Trophoblast cell (in vitro differentiated cells and primary cell): ENCODE measurements at regions not wholly inside any gene's neighbourhood (a gene's known extent, or its start where the extent isn't known, plus 50 kb on each side); places are given as distances from the start of the nearest gene placed in this dataset.

Experiments
- DNase-seq, 2 donors: peaks; one replicate each; pipeline ENCODE4 v3.0.0-alpha.2; 2016
- H2AFZ ChIP-seq: 2 replicates; pipeline ENCODE4 v1.6.1; 2013; ENCODE audit warnings: low read length, moderate library complexity, mild to moderate bottlenecking; ENCODE audit not compliant: insufficient read depth, poor library complexity
- H2AK5ac ChIP-seq: 2 replicates; pipeline ENCODE4 v1.6.1; 2013; ENCODE audit warnings: mild to moderate bottlenecking, low read length
- H2BK120ac ChIP-seq: 2 replicates; pipeline ENCODE4 v1.6.1; 2013; ENCODE audit warnings: low read length, mild to moderate bottlenecking, moderate library complexity; ENCODE audit not compliant: insufficient read depth, poor library complexity
- H2BK12ac ChIP-seq: 2 replicates; pipeline ENCODE4 v1.6.1; 2013; ENCODE audit warnings: mild to moderate bottlenecking, low read length, moderate library complexity
- H2BK5ac ChIP-seq: 2 replicates; pipeline ENCODE4 v1.6.1; 2013; ENCODE audit warnings: low read length, low read depth, moderate library complexity, mild to moderate bottlenecking; ENCODE audit not compliant: poor library complexity
- H3K14ac ChIP-seq: 2 replicates; pipeline ENCODE4 v1.6.1; 2013; ENCODE audit warnings: mild to moderate bottlenecking, low read length
- H3K18ac ChIP-seq: 2 replicates; pipeline ENCODE4 v1.6.1; 2013; ENCODE audit warnings: mild to moderate bottlenecking, low read length
- H3K23ac ChIP-seq: 2 replicates; pipeline ENCODE4 v1.6.1; 2013; ENCODE audit warnings: low read length
- H3K27ac ChIP-seq: 2 replicates; pipeline ENCODE4 v1.5.1; 2013; ENCODE audit warnings: low read depth, mild to moderate bottlenecking, inconsistent platforms, low read length, moderate library complexity
- H3K27me3 ChIP-seq: 2 replicates; pipeline ENCODE4 v1.6.1; 2013; ENCODE audit warnings: inconsistent platforms, mild to moderate bottlenecking, low read length, moderate library complexity; ENCODE audit not compliant: insufficient read depth
- H3K36me3 ChIP-seq, 2 experiments: 1 replicate in 1 of 2; 2 replicates in 1 of 2; pipeline ENCODE4 v1.6.1; 2013; ENCODE audit warnings: low read length in 2 of 2, mild to moderate bottlenecking in 2 of 2, moderate library complexity in 1 of 2; ENCODE audit not compliant: insufficient read depth in 2 of 2, control insufficient read depth in 1 of 2
- H3K4ac ChIP-seq: 2 replicates; pipeline ENCODE4 v1.6.1; 2013; ENCODE audit warnings: low read depth, mild to moderate bottlenecking, low read length, moderate library complexity
- H3K4me1 ChIP-seq, 2 experiments: 1 replicate in 1 of 2; 2 replicates in 1 of 2; pipeline ENCODE4 v1.6.1; 2013; ENCODE audit warnings: low read length in 2 of 2, mild to moderate bottlenecking in 2 of 2, moderate library complexity in 1 of 2; ENCODE audit not compliant: insufficient read depth in 2 of 2, control insufficient read depth in 1 of 2
- H3K4me2 ChIP-seq: 2 replicates; pipeline ENCODE4 v1.6.1; 2013; ENCODE audit warnings: inconsistent platforms, mild to moderate bottlenecking, low read length, moderate library complexity
- H3K4me3 ChIP-seq: 2 replicates; pipeline ENCODE4 v1.5.1; 2013; ENCODE audit warnings: mild to moderate bottlenecking, low read depth, low read length, inconsistent platforms
- H3K79me1 ChIP-seq: one replicate; pipeline ENCODE4 v1.6.1; 2013; ENCODE audit warnings: low read length
- H3K79me2 ChIP-seq: 2 replicates; pipeline ENCODE4 v1.6.1; 2013; ENCODE audit warnings: low read length, mild to moderate bottlenecking; ENCODE audit not compliant: control insufficient read depth, insufficient read depth, poor library complexity
- H3K9ac ChIP-seq: 2 replicates; pipeline ENCODE4 v1.6.1; 2013; ENCODE audit warnings: mild to moderate bottlenecking, low read length
- H3K9me3 ChIP-seq: 2 replicates; pipeline ENCODE4 v1.6.1; 2013; ENCODE audit warnings: low read depth, mild to moderate bottlenecking, control low read depth, inconsistent platforms, low read length; ENCODE audit not compliant: insufficient read depth
- H4K12ac ChIP-seq: 2 replicates; pipeline ENCODE4 v1.6.1; 2013; ENCODE audit warnings: low read depth, mild to moderate bottlenecking, low read length, moderate library complexity
- H4K8ac ChIP-seq: 2 replicates; pipeline ENCODE4 v1.6.1; 2013; ENCODE audit warnings: low read depth, mild to moderate bottlenecking, low read length, moderate library complexity
- H4K91ac ChIP-seq: one replicate; pipeline ENCODE4 v1.6.1; 2013; ENCODE audit warnings: low read depth, mild to moderate bottlenecking, low read length, moderate library complexity
- WGBS: extraction: QIAGEN DNeasy Blood & Tissue Kit; methylation state at CpG from one replicate; pipeline ENCODE4 v1.1.7; 2013; ENCODE audit warnings: missing lambda C conversion rate; ENCODE audit not compliant: insufficient read length, insufficient coverage; ENCODE audit errors: extremely low coverage; 5-methylcytosine and 5-hydroxymethylcytosine counted together

GRCh38 chr10:90051053-90051452, 349.7 kb downstream of the KIF20B start:
- H2BK12ac ChIP-seq = no peak overlapping the region

GRCh38 chr10:90051474-90051873, 350.1 kb downstream of the KIF20B start:
- Histone ChIP-seq H3K4me3 (no peak overlapping the region), H3K27me3 (no peaks in the 10 kb centered on the region), H3K27ac (no peak overlapping the region), H4K8ac (no peak overlapping the region), H3K79me1 (no peaks in the 10 kb centered on the region), H4K12ac (no peak overlapping the region), H3K9me3 (no peaks in the 10 kb centered on the region), H2BK12ac (no peak overlapping the region), H4K91ac (no peak overlapping the region), H2BK5ac (no peak overlapping the region), H3K14ac (no peak overlapping the region), H3K4me1 (no peaks in the 10 kb centered on the region), H3K4me2 (no peak overlapping the region), H3K18ac (no peak overlapping the region), H2BK120ac (no peak overlapping the region), H3K79me2 (no peaks in the 10 kb centered on the region), H3K36me3 (no peaks in the 10 kb centered on the region), H3K23ac (no peak overlapping the region), H3K9ac (no peak overlapping the region), H2AFZ (peak overlapping the region; percentile 64), H3K4ac (no peak overlapping the region), H2AK5ac (no peak overlapping the region)
- DNase-seq = no peak

More at GRCh38 chr10:90051053-90051452, 349.7 kb downstream of the KIF20B start:
- no peak overlapping the region for H2BK120ac ChIP-seq
- no peaks in the 10 kb centered on the region for H3K79me1 ChIP-seq
- no peak overlapping the region for H4K8ac ChIP-seq
- no peak overlapping the region for H3K4ac ChIP-seq
- no peak overlapping the region for H3K18ac ChIP-seq
- H3K9me3 ChIP-seq = no peaks in the 10 kb centered on the region
- no peak overlapping the region for H3K4me3 ChIP-seq
- no peak overlapping the region for H3K23ac ChIP-seq
- H3K14ac ChIP-seq = no peak overlapping the region
- no peaks in the 10 kb centered on the region for H3K4me1 ChIP-seq
- H2BK5ac ChIP-seq = no peak overlapping the region
- no peak for DNase-seq
- no peaks in the 10 kb centered on the region for H3K27me3 ChIP-seq
- H3K36me3 ChIP-seq = no peaks in the 10 kb centered on the region
- peak overlapping the region; percentile 64 for H2AFZ ChIP-seq
- H4K91ac ChIP-seq = no peak overlapping the region
- H3K79me2 ChIP-seq = no peaks in the 10 kb centered on the region
- H4K12ac ChIP-seq = no peak overlapping the region
- H3K4me2 ChIP-seq = no peak overlapping the region
- H2AK5ac ChIP-seq = no peak overlapping the region
- H3K27ac ChIP-seq = no peak overlapping the region
- H3K9ac ChIP-seq = no peak overlapping the region

- H3K36me3 ChIP-seq = no peaks in the 10 kb centered on the region
- no peak overlapping the region for H3K4me3 ChIP-seq
- H3K18ac ChIP-seq = no peak overlapping the region
- no peak overlapping the region for H3K9ac ChIP-seq
- no peak overlapping the region for H2BK12ac ChIP-seq
- DNase-seq = no peak
- no peak overlapping the region for H4K8ac ChIP-seq
- no peak overlapping the region for H4K91ac ChIP-seq
- no peaks in the 10 kb centered on the region for H3K4me1 ChIP-seq
- H3K14ac ChIP-seq = no peak overlapping the region
- no peak overlapping the region for H3K27ac ChIP-seq
- H3K4me2 ChIP-seq = no peak overlapping the region
- no peak overlapping the region for H4K12ac ChIP-seq
- H2BK120ac ChIP-seq = no peak overlapping the region
- no peaks in the 10 kb centered on the region for H3K79me2 ChIP-seq
- H3K4ac ChIP-seq = no peak overlapping the region
- H3K79me1 ChIP-seq = no peaks in the 10 kb centered on the region
- no peak overlapping the region for H2AFZ ChIP-seq
- no CpG with 5 or more reads among the region's 3 CpGs for WGBS
- H2BK5ac ChIP-seq = no peak overlapping the region
- H3K23ac ChIP-seq = no peak overlapping the region
- H3K9me3 ChIP-seq = no peaks in the 10 kb centered on the region
- no peak overlapping the region for H2AK5ac ChIP-seq
- H3K27me3 ChIP-seq = no peaks in the 10 kb centered on the region
Measured at GRCh38 chr10:90062786-90063185, 361.4 kb downstream of the KIF20B start.

GRCh38 chr10:90064295-90064694, 362.9 kb downstream of the KIF20B start:
- H4K8ac ChIP-seq = no peak overlapping the region
- no peak overlapping the region for H3K4me3 ChIP-seq
- no peak overlapping the region for H2AK5ac ChIP-seq
- no peak overlapping the region for H3K14ac ChIP-seq
- no peak overlapping the region for H4K91ac ChIP-seq
- no peak overlapping the region for H3K4me2 ChIP-seq
- H3K9ac ChIP-seq = no peak overlapping the region
- no peaks in the 10 kb centered on the region for H3K4me1 ChIP-seq
- no peak overlapping the region for H4K12ac ChIP-seq
- no peaks in the 10 kb centered on the region for H3K36me3 ChIP-seq
- WGBS = no CpG with 5 or more reads among the region's 1 CpG
- H3K9me3 ChIP-seq = no peaks in the 10 kb centered on the region
- no peak overlapping the region for H3K27ac ChIP-seq
- no peaks in the 10 kb centered on the region for H3K79me2 ChIP-seq
- H2BK5ac ChIP-seq = no peak overlapping the region
- no peak overlapping the region for H3K4ac ChIP-seq
- no peak overlapping the region for H2BK12ac ChIP-seq
- H3K79me1 ChIP-seq = no peaks in the 10 kb centered on the region
- no peaks in the 10 kb centered on the region for H3K27me3 ChIP-seq
- H2BK120ac ChIP-seq = no peak overlapping the region
- H2AFZ ChIP-seq = no peak overlapping the region
- no peak overlapping the region for H3K23ac ChIP-seq
- DNase-seq = no peak
- no peak overlapping the region for H3K18ac ChIP-seq

- Histone ChIP-seq H3K18ac (no peak overlapping the region), H3K14ac (no peak overlapping the region), H2BK12ac (no peak overlapping the region), H3K4ac (no peak overlapping the region), H3K27me3 (no peaks in the 10 kb centered on the region), H3K9ac (no peak overlapping the region), H3K4me1 (no peaks in the 10 kb centered on the region), H3K4me2 (no peak overlapping the region), H3K23ac (no peak overlapping the region), H3K79me2 (no peaks in the 10 kb centered on the region), H2AFZ (no peak overlapping the region), H4K8ac (no peak overlapping the region), H3K4me3 (no peak overlapping the region), H2AK5ac (no peak overlapping the region), H3K36me3 (no peaks in the 10 kb centered on the region), H3K27ac (no peak overlapping the region), H4K12ac (no peak overlapping the region), H4K91ac (no peak overlapping the region), H3K9me3 (no peaks in the 10 kb centered on the region), H3K79me1 (no peaks in the 10 kb centered on the region), H2BK5ac (no peak overlapping the region), H2BK120ac (no peak overlapping the region)
- DNase-seq = no peak
- WGBS = no CpG with 5 or more reads among the region's 2 CpGs
Measured at GRCh38 chr10:90066435-90066834, 365.0 kb downstream of the KIF20B start.
